Activated CD4-positive, alpha-beta T cell treated with anti-CD3 and anti-CD28 coated beads, Interleukin-2, amount 10 ng/mL, durations not matched to agents 24 days and 14 days (primary cell): ENCODE measurements at regions not wholly inside any gene's neighbourhood (a gene's known extent, or its start where the extent isn't known, plus 50 kb on each side); places are given as distances from the start of the nearest gene placed in this dataset.

Experiments used
- DNase-seq: peaks from one replicate; pipeline ENCODE4 v3.0.0; 2022
- H3K27ac Mint-ChIP-seq: one replicate; pipeline ENCODE4 v1.8.0; 2022; ENCODE audit warnings: mild to moderate bottlenecking, mixed read lengths
- H3K27me3 Mint-ChIP-seq: one replicate; pipeline ENCODE4 v1.8.0; 2022; ENCODE audit warnings: mixed read lengths
- H3K36me3 Mint-ChIP-seq: one replicate; pipeline ENCODE4 v1.8.0; 2022; ENCODE audit warnings: low read depth, mild to moderate bottlenecking, mixed read lengths
- H3K4me1 Mint-ChIP-seq: one replicate; pipeline ENCODE4 v1.8.0; 2021; ENCODE audit warnings: mixed read lengths
- H3K4me3 Mint-ChIP-seq: one replicate; pipeline ENCODE4 v1.8.0; 2022; ENCODE audit warnings: mild to moderate bottlenecking, moderate library complexity, mixed read lengths
- H3K9me3 Mint-ChIP-seq: one replicate; pipeline ENCODE4 v1.8.0; 2021; ENCODE audit warnings: mixed read lengths
- intact Hi-C: fragments of 100-400 bp; cut with micrococcal nuclease; formaldehyde crosslinking; loops from one replicate; pipeline ENCODE4 v1.15.1; 2023

- H3K27ac Mint-ChIP-seq = no peak overlapping the region
- no peak overlapping the region for H3K4me3 Mint-ChIP-seq
- peaks cover 9% of the 10 kb centered on the region for H3K27me3 Mint-ChIP-seq
- H3K9me3 Mint-ChIP-seq = no peaks in the 10 kb centered on the region
- no peak for DNase-seq
- H3K36me3 Mint-ChIP-seq = no peaks in the 10 kb centered on the region
- no peaks in the 10 kb centered on the region for H3K4me1 Mint-ChIP-seq
- intact Hi-C loops = no loop called here
These were observed 215.8 kb upstream of the PFKP start for GRCh38 chr10:2851566-2851965.

- H3K27ac Mint-ChIP-seq = no peak overlapping the region
- intact Hi-C loops = no loop called here
- no peaks in the 10 kb centered on the region for H3K4me1 Mint-ChIP-seq
- H3K9me3 Mint-ChIP-seq = no peaks in the 10 kb centered on the region
- peaks cover 5% of the 10 kb centered on the region for H3K27me3 Mint-ChIP-seq
- H3K4me3 Mint-ChIP-seq = no peak overlapping the region
- H3K36me3 Mint-ChIP-seq = no peaks in the 10 kb centered on the region
- no peak for DNase-seq
These were observed 217.1 kb upstream of the PFKP start for GRCh38 chr10:2850202-2850601.

- no peaks in the 10 kb centered on the region for H3K4me1 Mint-ChIP-seq
- no peak overlapping the region for H3K27ac Mint-ChIP-seq
- intact Hi-C loops = no loop called here
- H3K4me3 Mint-ChIP-seq = no peak overlapping the region
- DNase-seq = no peak
- H3K9me3 Mint-ChIP-seq = no peaks in the 10 kb centered on the region
- H3K36me3 Mint-ChIP-seq = no peaks in the 10 kb centered on the region
- peaks cover 4% of the 10 kb centered on the region for H3K27me3 Mint-ChIP-seq
These were observed 222.4 kb upstream of the PFKP start for GRCh38 chr10:2844925-2845324.

- Mint-ChIP-seq H3K4me3 (no peak overlapping the region), H3K4me1 (no peaks in the 10 kb centered on the region)
- peak; percentile 73 for DNase-seq
These were observed 228.1 kb upstream of the PFKP start for GRCh38 chr10:2839081-2839725.

GRCh38 chr10:2837674-2838073 lies 229.7 kb upstream of the PFKP start:
- H3K36me3 Mint-ChIP-seq = no peaks in the 10 kb centered on the region
- peaks cover 4% of the 10 kb centered on the region for H3K27me3 Mint-ChIP-seq
- H3K4me1 Mint-ChIP-seq = no peaks in the 10 kb centered on the region
- DNase-seq = no peak
- no peak overlapping the region for H3K4me3 Mint-ChIP-seq
- intact Hi-C loops = loop anchor here (5.0 kb wide), 1 partner anchor 205 kb away; no protein-coding TSS in a partner anchor
- H3K9me3 Mint-ChIP-seq = no peaks in the 10 kb centered on the region
- no peak overlapping the region for H3K27ac Mint-ChIP-seq

More at GRCh38 chr10:2839081-2839725, 228.1 kb upstream of the PFKP start:
- H3K27ac Mint-ChIP-seq = no peak overlapping the region
- intact Hi-C loops = loop anchor here (5.0 kb wide), 1 partner anchor 203 kb away; no protein-coding TSS in a partner anchor
- peaks cover 4% of the 10 kb centered on the region for H3K27me3 Mint-ChIP-seq
- H3K9me3 Mint-ChIP-seq = no peaks in the 10 kb centered on the region
- no peaks in the 10 kb centered on the region for H3K36me3 Mint-ChIP-seq

- H3K27me3 Mint-ChIP-seq = peaks cover 4% of the 10 kb centered on the region
- no peak overlapping the region for H3K4me3 Mint-ChIP-seq
- no peak for DNase-seq
- no peak overlapping the region for H3K27ac Mint-ChIP-seq
- intact Hi-C loops = loop anchor here (5.0 kb wide), 1 partner anchor 205 kb away; no protein-coding TSS in a partner anchor
- H3K4me1 Mint-ChIP-seq = no peaks in the 10 kb centered on the region
- no peaks in the 10 kb centered on the region for H3K9me3 Mint-ChIP-seq
- no peaks in the 10 kb centered on the region for H3K36me3 Mint-ChIP-seq
These were observed 230.3 kb upstream of the PFKP start for GRCh38 chr10:2836921-2837662.

- intact Hi-C loops = no loop called here
- H3K4me1 Mint-ChIP-seq = no peaks in the 10 kb centered on the region
- H3K9me3 Mint-ChIP-seq = no peaks in the 10 kb centered on the region
- H3K4me3 Mint-ChIP-seq = no peak overlapping the region
- H3K36me3 Mint-ChIP-seq = no peaks in the 10 kb centered on the region
- no peak overlapping the region for H3K27ac Mint-ChIP-seq
- no peaks in the 10 kb centered on the region for H3K27me3 Mint-ChIP-seq
- DNase-seq = no peak
These were observed 233.1 kb upstream of the PFKP start for GRCh38 chr10:2834214-2834613.

GRCh38 chr10:2831509-2831908 lies 235.8 kb upstream of the PFKP start:
- DNase-seq = no peak
- H3K36me3 Mint-ChIP-seq = no peaks in the 10 kb centered on the region
- H3K4me1 Mint-ChIP-seq = no peaks in the 10 kb centered on the region
- no peak overlapping the region for H3K27ac Mint-ChIP-seq
- H3K4me3 Mint-ChIP-seq = no peak overlapping the region
- no peaks in the 10 kb centered on the region for H3K9me3 Mint-ChIP-seq
- H3K27me3 Mint-ChIP-seq = no peaks in the 10 kb centered on the region
- intact Hi-C loops = no loop called here

GRCh38 chr10:2828741-2829140 lies 238.6 kb upstream of the PFKP start:
- intact Hi-C loops = no loop called here
- no peaks in the 10 kb centered on the region for H3K27me3 Mint-ChIP-seq
- no peaks in the 10 kb centered on the region for H3K36me3 Mint-ChIP-seq
- H3K4me1 Mint-ChIP-seq = no peaks in the 10 kb centered on the region
- no peak overlapping the region for H3K4me3 Mint-ChIP-seq
- H3K27ac Mint-ChIP-seq = no peak overlapping the region
- peak; percentile 43 for DNase-seq
- no peaks in the 10 kb centered on the region for H3K9me3 Mint-ChIP-seq

- H3K4me1 Mint-ChIP-seq = no peaks in the 10 kb centered on the region
- H3K9me3 Mint-ChIP-seq = no peaks in the 10 kb centered on the region
- intact Hi-C loops = no loop called here
- no peak overlapping the region for H3K4me3 Mint-ChIP-seq
- DNase-seq = peak; percentile 40
- H3K36me3 Mint-ChIP-seq = no peaks in the 10 kb centered on the region
- H3K27me3 Mint-ChIP-seq = no peaks in the 10 kb centered on the region
- H3K27ac Mint-ChIP-seq = no peak overlapping the region
These were observed 240.7 kb upstream of the PFKP start for GRCh38 chr10:2826675-2827074.

GRCh38 chr10:2825841-2826240 lies 241.5 kb upstream of the PFKP start:
- intact Hi-C loops = no loop called here
- H3K4me1 Mint-ChIP-seq = no peaks in the 10 kb centered on the region
- no peak overlapping the region for H3K27ac Mint-ChIP-seq
- no peak overlapping the region for H3K4me3 Mint-ChIP-seq
- no peaks in the 10 kb centered on the region for H3K27me3 Mint-ChIP-seq
- DNase-seq = peak; percentile 22
- H3K36me3 Mint-ChIP-seq = no peaks in the 10 kb centered on the region
- no peaks in the 10 kb centered on the region for H3K9me3 Mint-ChIP-seq

GRCh38 chr10:2817940-2818636 lies 249.3 kb upstream of the PFKP start:
- Mint-ChIP-seq H3K36me3 (no peaks in the 10 kb centered on the region), H3K27me3 (no peaks in the 10 kb centered on the region), H3K4me1 (no peaks in the 10 kb centered on the region), H3K9me3 (no peaks in the 10 kb centered on the region), H3K4me3 (no peak overlapping the region), H3K27ac (no peak overlapping the region)
- DNase-seq = peak; percentile 23
- intact Hi-C loops = no loop called here

- Mint-ChIP-seq H3K36me3 (no peaks in the 10 kb centered on the region), H3K9me3 (no peaks in the 10 kb centered on the region), H3K27ac (no peak overlapping the region), H3K4me3 (no peak overlapping the region), H3K27me3 (no peaks in the 10 kb centered on the region), H3K4me1 (no peaks in the 10 kb centered on the region)
- DNase-seq = peak; percentile 9
- intact Hi-C loops = no loop called here
These were observed 253.7 kb upstream of the PFKP start for GRCh38 chr10:2813693-2814092.

- no peaks in the 10 kb centered on the region for H3K27me3 Mint-ChIP-seq
- no peak overlapping the region for H3K4me3 Mint-ChIP-seq
- no peak overlapping the region for H3K27ac Mint-ChIP-seq
- H3K4me1 Mint-ChIP-seq = no peaks in the 10 kb centered on the region
- intact Hi-C loops = no loop called here
- no peaks in the 10 kb centered on the region for H3K36me3 Mint-ChIP-seq
- DNase-seq = peak; percentile 23
- H3K9me3 Mint-ChIP-seq = no peaks in the 10 kb centered on the region
These were observed 254.1 kb upstream of the PFKP start for GRCh38 chr10:2813286-2813685.
